Aorta (tissue), 5 donors: ENCODE measurements at regions not wholly inside any gene's neighbourhood (a gene's known extent, or its start where the extent isn't known, plus 50 kb on each side); places are given as distances from the start of the nearest gene placed in this dataset.
"Not testable (repeated sequence)": the region's sequence is repeated elsewhere in the genome, so short reads cannot be mapped to it uniquely, and the experiment has no call there.

Source experiments
- ATAC-seq: fragments of 200-7000 bp; cut with Tn5 transposase; one replicate; pipeline ENCODE4 v1.9.1; 2022; ENCODE audit warnings: moderate library complexity; ENCODE audit not compliant: low FRiP score
- DNase-seq, 2 donors: peaks; one replicate each; pipeline ENCODE4 v3.0.0-alpha.2; 2020
- H3K27ac ChIP-seq, 2 donors: one replicate each; pipeline ENCODE4 v1.5.1; 2013; ENCODE audit warnings: low read length in 2 of 2, mild to moderate bottlenecking in 2 of 2, moderate library complexity in 2 of 2, control low read depth in 1 of 2, inconsistent platforms in 1 of 2, low read depth in 1 of 2
- H3K27me3 ChIP-seq, 2 donors: one replicate each; pipeline ENCODE4 v1.6.1; 2013; ENCODE audit warnings: control low read depth in 1 of 2, low read length in 1 of 2, mild to moderate bottlenecking in 1 of 2, moderate library complexity in 1 of 2; ENCODE audit not compliant: insufficient read depth in 2 of 2, control insufficient read depth in 1 of 2
- H3K36me3 ChIP-seq, 2 donors: one replicate each; pipeline ENCODE4 v1.6.1; 2013; ENCODE audit warnings: control low read depth in 1 of 2, low read length in 1 of 2, mild to moderate bottlenecking in 1 of 2; ENCODE audit not compliant: insufficient read depth in 2 of 2, control insufficient read depth in 1 of 2
- H3K4me1 ChIP-seq, 2 donors: one replicate each; pipeline ENCODE4 v1.6.1; 2013; ENCODE audit warnings: low read length in 2 of 2, control low read depth in 1 of 2, mild to moderate bottlenecking in 1 of 2, moderate library complexity in 1 of 2; ENCODE audit not compliant: insufficient read depth in 2 of 2, control insufficient read depth in 1 of 2
- H3K4me3 ChIP-seq, 2 donors: one replicate each; pipeline ENCODE4 v1.5.1; 2013; ENCODE audit warnings: low read length in 2 of 2, control low read depth in 1 of 2, mild to moderate bottlenecking in 1 of 2
- H3K9me3 ChIP-seq: one replicate; pipeline ENCODE4 v1.6.1; 2013; ENCODE audit warnings: mild to moderate bottlenecking, low read length; ENCODE audit not compliant: control insufficient read depth
- WGBS, 2 donors: extraction: QIAGEN DNeasy Blood & Tissue Kit; methylation state at CpG; one replicate each; pipeline ENCODE4 v1.1.7; 2013; 5-methylcytosine and 5-hydroxymethylcytosine counted together
- intact Hi-C, 2 donors: fragments of 100-400 bp; cut with DNase I; formaldehyde crosslinking; loops; one replicate each; pipeline versions ENCODE4 v1.14.2 to v1.15.0; 2022
- donor health status: healthy with polysubstance abuse.
- donor health status: Bipolar disorder and iron deficiency.
- donor health status: DM: no; HTN: no; CAD: no.
- donor health status: DM: no; HTN: no; CAD: no.
- donor health status: DM: yes; HTN: yes; CAD: no.

DNA sequence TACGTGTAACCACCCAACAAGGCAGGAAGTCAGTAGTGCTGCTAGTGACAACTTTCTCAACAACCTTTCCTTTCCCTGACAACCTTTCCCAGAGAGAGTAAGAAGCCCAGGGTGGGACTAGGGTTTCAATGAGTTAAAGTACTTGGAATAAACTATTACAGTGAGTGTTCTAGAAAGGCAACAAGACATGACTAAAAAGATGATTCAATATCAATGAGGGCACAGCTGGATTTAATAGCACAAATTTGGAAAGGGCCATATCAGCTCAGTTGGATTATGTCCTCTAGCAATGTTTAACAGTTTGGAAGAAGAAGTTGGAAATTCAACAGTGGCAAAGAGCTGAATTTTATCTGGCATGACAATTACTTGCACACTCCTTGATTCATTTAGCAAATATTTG, 90.4 kb upstream of the GRIN2B start:
- Histone ChIP-seq H3K36me3 (no peaks in the 10 kb centered on the region), H3K9me3 (peaks cover 7% of the 10 kb centered on the region), H3K27me3 (no peaks in the 10 kb centered on the region), H3K4me3 (no peak overlapping the region), H3K27ac (no peak overlapping the region), H3K4me1 (no peaks in the 10 kb centered on the region)
- ATAC-seq (no peak), DNase-seq (no peak)
- intact Hi-C loops = no loop called here
- WGBS, 2 donors = 22 to 44% methylated on average over 1 of the region's 1 CpG

DNA sequence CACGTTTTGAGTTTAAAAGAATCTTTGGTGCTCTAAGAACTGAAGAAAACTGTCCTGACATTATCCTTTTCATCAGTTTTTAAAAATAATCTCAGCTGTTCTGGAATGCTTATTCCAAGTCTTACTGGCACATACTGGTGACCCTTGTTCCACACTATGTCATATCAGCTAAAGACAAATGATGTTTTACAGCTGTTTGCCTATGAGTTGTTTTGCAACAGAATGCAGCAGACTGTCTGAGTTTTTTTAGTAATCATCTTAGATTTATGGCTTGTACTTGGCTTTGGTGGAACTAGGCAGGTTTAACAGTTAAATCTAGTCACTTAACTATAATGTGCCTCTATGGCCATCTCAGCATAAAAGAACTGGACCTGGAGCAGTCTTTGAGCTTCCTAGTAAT, 91.6 kb upstream of the GRIN2B start:
- Histone ChIP-seq H3K4me1 (no peaks in the 10 kb centered on the region), H3K4me3 (no peak overlapping the region), H3K9me3 (peaks cover 9% of the 10 kb centered on the region), H3K36me3 (no peaks in the 10 kb centered on the region), H3K27ac (no peak overlapping the region), H3K27me3 (no peaks in the 10 kb centered on the region)
- DNase-seq (no peak), ATAC-seq (no peak)
- intact Hi-C loops = no loop called here
- WGBS, 2 donors = 3 to 6% methylated on average over 1 of the region's 1 CpG

DNA sequence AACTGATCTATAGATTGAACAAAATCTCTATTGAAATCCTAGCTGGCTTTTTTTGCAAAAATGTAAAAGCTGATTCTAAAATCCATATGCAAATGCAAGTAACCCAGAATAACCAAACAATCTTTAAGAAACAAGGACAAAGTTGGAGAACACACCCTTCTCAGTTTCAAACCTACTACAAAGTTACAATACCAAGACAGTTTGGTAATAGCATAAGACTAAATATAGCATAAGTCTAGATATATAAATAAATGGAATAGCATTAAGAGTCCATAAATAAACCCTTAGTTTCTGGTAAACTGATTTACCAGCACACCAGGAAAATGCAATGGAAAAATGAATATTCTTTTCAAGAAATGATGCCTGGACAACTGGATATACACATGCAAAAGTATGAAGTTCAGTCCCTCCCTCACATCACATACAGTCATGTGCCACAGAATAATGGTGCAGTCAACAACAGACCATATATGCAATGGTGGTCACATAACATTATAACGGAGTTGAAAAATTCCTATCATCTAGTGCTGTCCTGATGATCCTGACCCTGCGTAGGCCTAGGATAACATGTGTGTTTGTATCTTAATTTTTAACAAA, 94.5 kb upstream of the GRIN2B start:
- no peaks in the 10 kb centered on the region for H3K36me3 ChIP-seq
- H3K27me3 ChIP-seq = no peaks in the 10 kb centered on the region
- 64 to 66% methylated on average over 2 of the region's 2 CpGs for WGBS, 2 donors
- H3K27ac ChIP-seq = no peak overlapping the region
- no peak for DNase-seq
- H3K9me3 ChIP-seq = peaks cover 5% of the 10 kb centered on the region
- ATAC-seq = no peak
- no peak overlapping the region for H3K4me3 ChIP-seq
- no peaks in the 10 kb centered on the region for H3K4me1 ChIP-seq
- intact Hi-C loops = no loop called here

DNA sequence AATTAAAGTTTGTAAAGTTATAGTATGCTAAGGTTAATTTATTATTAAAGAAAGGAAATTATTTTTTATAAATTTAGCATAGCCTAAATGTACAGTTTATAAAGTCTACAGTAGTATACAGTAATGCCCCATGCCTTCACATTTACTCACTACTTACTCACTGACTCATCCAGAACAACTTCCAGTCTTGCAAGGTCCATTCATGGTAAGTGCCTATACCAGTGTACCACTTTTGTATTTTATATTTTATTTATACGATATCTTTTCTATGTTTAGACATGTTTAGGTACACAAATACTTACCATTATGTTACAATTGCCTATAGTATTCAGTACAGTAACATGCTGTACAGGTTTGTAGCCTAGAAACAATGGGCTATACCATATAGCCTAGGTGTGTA, 95.1 kb upstream of the GRIN2B start:
- no peaks in the 10 kb centered on the region for H3K27me3 ChIP-seq
- H3K4me1 ChIP-seq = no peaks in the 10 kb centered on the region
- no peaks in the 10 kb centered on the region for H3K36me3 ChIP-seq
- no peak overlapping the region for H3K27ac ChIP-seq
- 86 to 87% methylated on average over 1 of the region's 1 CpG for WGBS, 2 donors
- ATAC-seq (no peak), DNase-seq (no peak)
- intact Hi-C loops = no loop called here
- peaks cover 5% of the 10 kb centered on the region for H3K9me3 ChIP-seq
- no peak overlapping the region for H3K4me3 ChIP-seq

- DNase-seq (no peak), ATAC-seq (no peak)
- Histone ChIP-seq H3K4me3 (no peak overlapping the region), H3K4me1 (no peaks in the 10 kb centered on the region), H3K27me3 (no peaks in the 10 kb centered on the region), H3K27ac (no peak overlapping the region), H3K9me3 (no peaks in the 10 kb centered on the region), H3K36me3 (no peaks in the 10 kb centered on the region)
- intact Hi-C loops = no loop called here
Observed at GRCh38 chr12:14086838-14087237, 105.4 kb upstream of the GRIN2B start.

DNA sequence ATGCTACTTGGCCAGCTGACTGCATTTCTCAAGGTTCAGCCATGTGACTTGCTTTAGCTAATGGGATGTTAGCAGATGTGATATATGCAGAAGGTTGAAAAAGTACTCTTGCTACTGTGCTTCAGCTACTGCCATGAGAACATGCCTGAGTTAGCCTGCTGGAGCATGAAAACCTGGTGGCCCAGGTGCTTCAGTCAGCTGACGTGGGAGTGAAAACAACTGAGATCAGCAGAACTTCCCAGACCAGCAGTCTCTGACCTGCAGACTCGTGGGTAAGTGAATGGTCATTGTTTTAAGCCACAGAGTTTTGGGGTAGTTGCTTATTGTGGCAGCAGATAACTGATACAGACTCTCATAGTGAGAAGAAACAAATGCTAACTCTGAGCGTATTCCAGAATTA, 118.6 kb upstream of the GRIN2B start:
- no peak for DNase-seq
- intact Hi-C loops = no loop called here
- no peak for ATAC-seq
- H3K36me3 ChIP-seq = no peaks in the 10 kb centered on the region
- peaks cover 3% of the 10 kb centered on the region for H3K9me3 ChIP-seq
- no peaks in the 10 kb centered on the region for H3K4me1 ChIP-seq
- H3K27ac ChIP-seq = no peak overlapping the region
- no peak overlapping the region for H3K4me3 ChIP-seq
- H3K27me3 ChIP-seq = no peaks in the 10 kb centered on the region
- WGBS, 2 donors = 64 to 65% methylated on average over 3 of the region's 3 CpGs

DNA sequence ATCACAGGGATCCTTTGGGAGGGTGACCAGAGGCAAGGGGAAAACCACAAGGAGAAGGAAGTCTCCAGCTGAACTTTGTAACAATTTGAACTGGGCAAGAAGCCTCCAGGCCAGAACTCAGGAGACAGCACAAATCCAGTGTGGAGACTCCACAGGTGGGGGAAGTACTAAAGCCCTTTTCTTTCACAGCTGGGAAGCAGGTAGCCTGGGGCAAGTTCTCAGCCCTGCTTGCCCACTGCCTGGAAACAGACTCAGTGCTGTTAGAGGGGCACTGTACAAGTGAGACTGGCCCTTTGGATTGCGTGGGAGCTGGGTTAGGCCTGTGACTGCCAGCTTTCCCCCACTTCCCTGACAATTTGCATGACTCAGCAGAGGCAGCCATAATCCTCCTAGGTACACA, 120.2 kb upstream of the GRIN2B start:
- intact Hi-C loops, ATAC-seq, H3K4me1 ChIP-seq, H3K9me3 ChIP-seq, H3K4me3 ChIP-seq, H3K27ac ChIP-seq, H3K36me3 ChIP-seq, DNase-seq, H3K27me3 ChIP-seq: not testable (repeated sequence)
- 81 to 88% methylated on average over 1 of the region's 1 CpG for WGBS, 2 donors

GRCh38 chr12:14111230-14111865, 129.9 kb upstream of the GRIN2B start:
- Histone ChIP-seq H3K27me3 (no peaks in the 10 kb centered on the region), H3K27ac (no peak overlapping the region), H3K4me3 (no peak overlapping the region), H3K36me3 (no peaks in the 10 kb centered on the region), H3K9me3 (peaks cover 2% of the 10 kb centered on the region), H3K4me1 (no peaks in the 10 kb centered on the region)
- ATAC-seq (no peak), DNase-seq (no peak)
- intact Hi-C loops = no loop called here
- 35 to 36% methylated on average over 9 of the region's 9 CpGs for WGBS, 2 donors

DNA sequence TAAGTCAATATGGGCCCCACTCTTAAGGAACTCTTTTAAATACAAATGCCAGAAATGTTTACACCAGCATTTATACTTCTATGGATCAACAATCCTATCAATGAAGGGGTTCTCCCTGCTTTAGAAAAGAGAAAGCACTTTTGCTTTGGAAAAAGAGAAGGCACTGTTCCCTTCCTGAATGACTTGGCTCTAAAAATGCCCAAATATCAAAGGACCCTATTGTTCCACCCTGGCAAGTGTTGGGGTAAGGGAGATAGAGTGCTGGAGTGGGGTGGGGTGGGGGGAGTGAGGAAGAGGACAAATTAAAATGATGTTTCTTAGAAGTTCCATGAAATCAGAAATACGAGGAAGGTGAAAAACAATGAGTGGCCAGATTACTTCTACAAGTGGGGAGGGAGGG, 131.6 kb upstream of the GRIN2B start:
- Histone ChIP-seq H3K4me1 (no peaks in the 10 kb centered on the region), H3K27ac (no peak overlapping the region), H3K27me3 (no peaks in the 10 kb centered on the region), H3K9me3 (peaks cover 5% of the 10 kb centered on the region), H3K36me3 (no peaks in the 10 kb centered on the region), H3K4me3 (no peak overlapping the region)
- intact Hi-C loops = no loop called here
- ATAC-seq (no peak), DNase-seq (no peak)
- 60 to 80% methylated on average over 1 of the region's 1 CpG for WGBS, 2 donors
